Osteocyte (in vitro differentiated cells): ENCODE measurements at regions not wholly inside any gene's neighbourhood (a gene's known extent, or its start where the extent isn't known, plus 50 kb on each side); places are given as distances from the start of the nearest gene placed in this dataset.

Source experiments
- DNase-seq: peaks from one replicate; pipeline ENCODE4 v3.0.0; 2021; ENCODE audit warnings: mixed read lengths; ENCODE audit not compliant: unreplicated experiment; ENCODE audit errors: extremely low spot score
- H3K27ac Mint-ChIP-seq: one replicate; pipeline ENCODE4 v1.8.0; 2021; ENCODE audit warnings: mild to moderate bottlenecking, mixed read lengths; ENCODE audit not compliant: unreplicated experiment
- H3K27me3 Mint-ChIP-seq: one replicate; pipeline ENCODE4 v1.8.0; 2021; ENCODE audit warnings: mixed read lengths; ENCODE audit not compliant: unreplicated experiment
- H3K36me3 Mint-ChIP-seq: one replicate; pipeline ENCODE4 v1.8.0; 2021; ENCODE audit warnings: mixed read lengths; ENCODE audit not compliant: unreplicated experiment
- H3K4me1 Mint-ChIP-seq: one replicate; pipeline ENCODE4 v1.8.0; 2021; ENCODE audit warnings: mixed read lengths; ENCODE audit not compliant: unreplicated experiment
- H3K4me3 Mint-ChIP-seq: one replicate; pipeline ENCODE4 v1.8.0; 2021; ENCODE audit warnings: mild to moderate bottlenecking, moderate library complexity, mixed read lengths; ENCODE audit not compliant: unreplicated experiment
- H3K9me3 Mint-ChIP-seq: one replicate; pipeline ENCODE4 v1.8.0; 2021; ENCODE audit warnings: mixed read lengths; ENCODE audit not compliant: unreplicated experiment
- CTCF ChIP-seq: fragments of 200-600 bp; sonication (generic); IDR thresholded peaks from 2 replicates; pipeline ENCODE4 v1.5.0; 2021; ENCODE audit warnings: antibody characterized with exemption, mild to moderate bottlenecking, moderate library complexity

DNA sequence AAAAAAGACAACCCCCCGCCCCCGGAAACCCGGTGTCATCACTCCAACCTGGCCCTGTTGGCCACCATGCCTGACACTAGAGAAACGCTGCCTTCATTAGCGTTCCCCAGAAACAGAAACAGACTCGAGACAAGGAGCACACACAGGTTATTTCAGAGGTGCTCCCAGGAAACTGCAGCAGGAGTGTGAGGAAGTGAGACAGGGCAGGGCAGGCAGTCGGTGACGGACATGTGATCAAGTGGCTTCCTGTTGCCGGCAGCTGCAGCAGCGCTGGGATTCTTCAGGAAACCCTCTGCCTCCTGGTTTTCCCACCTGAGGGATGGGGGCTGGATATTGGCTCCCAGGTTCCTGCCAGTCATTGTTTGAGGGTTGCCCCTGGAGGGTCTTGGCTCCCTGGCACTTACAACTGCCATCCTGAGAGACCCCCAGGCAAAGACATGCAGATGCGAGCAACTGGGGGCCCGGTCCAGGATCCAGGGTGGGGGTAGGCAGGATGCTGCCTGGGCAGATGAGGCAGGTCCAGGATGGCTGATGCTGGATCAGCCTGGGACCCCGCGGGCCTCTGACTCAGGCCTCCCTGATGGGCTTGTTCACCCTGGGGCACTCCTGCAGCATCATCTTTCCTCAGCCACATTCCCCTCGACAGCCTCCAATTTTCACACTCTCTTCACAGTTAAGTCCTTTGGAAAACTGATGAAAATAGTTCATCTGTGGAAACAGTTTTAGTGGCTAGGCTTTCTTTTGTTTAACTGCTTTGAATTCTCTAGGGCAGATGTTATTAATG is 150.7 kb upstream of the SYNDIG1 start:
- H3K36me3 Mint-ChIP-seq, result no peaks in the 10 kb centered on the region
- no peak for DNase-seq
- no peaks in the 10 kb centered on the region for H3K4me1 Mint-ChIP-seq
- TF ChIP-seq CTCF, result no peak
- no peak overlapping the region for H3K27ac Mint-ChIP-seq
- no peak overlapping the region for H3K4me3 Mint-ChIP-seq
- H3K27me3 Mint-ChIP-seq, result peaks cover 2% of the 10 kb centered on the region
- no peaks in the 10 kb centered on the region for H3K9me3 Mint-ChIP-seq

GRCh38 chr20:24317224-24317623 is 152.2 kb upstream of the SYNDIG1 start:
- TF ChIP-seq CTCF, result no peak
- no peaks in the 10 kb centered on the region for H3K4me1 Mint-ChIP-seq
- no peak overlapping the region for H3K4me3 Mint-ChIP-seq
- no peaks in the 10 kb centered on the region for H3K9me3 Mint-ChIP-seq
- H3K27me3 Mint-ChIP-seq, result peaks cover 5% of the 10 kb centered on the region
- no peaks in the 10 kb centered on the region for H3K36me3 Mint-ChIP-seq
- DNase-seq, result no peak
- no peak overlapping the region for H3K27ac Mint-ChIP-seq

- Mint-ChIP-seq H3K9me3 (no peaks in the 10 kb centered on the region), H3K4me1 (no peaks in the 10 kb centered on the region), H3K27ac (no peak overlapping the region), H3K4me3 (no peak overlapping the region), H3K27me3 (peaks cover 5% of the 10 kb centered on the region), H3K36me3 (no peaks in the 10 kb centered on the region)
- TF ChIP-seq CTCF, result no peak
- no peak for DNase-seq
Measured at GRCh38 chr20:24316731-24317130, 152.7 kb upstream of the SYNDIG1 start.

GRCh38 chr20:24314053-24314452 is 155.4 kb upstream of the SYNDIG1 start:
- H3K4me3 Mint-ChIP-seq, result no peak overlapping the region
- peaks cover 5% of the 10 kb centered on the region for H3K27me3 Mint-ChIP-seq
- H3K4me1 Mint-ChIP-seq, result no peaks in the 10 kb centered on the region
- no peak for TF ChIP-seq CTCF
- H3K27ac Mint-ChIP-seq, result no peak overlapping the region
- no peaks in the 10 kb centered on the region for H3K36me3 Mint-ChIP-seq
- H3K9me3 Mint-ChIP-seq, result no peaks in the 10 kb centered on the region
- DNase-seq, result no peak

DNA sequence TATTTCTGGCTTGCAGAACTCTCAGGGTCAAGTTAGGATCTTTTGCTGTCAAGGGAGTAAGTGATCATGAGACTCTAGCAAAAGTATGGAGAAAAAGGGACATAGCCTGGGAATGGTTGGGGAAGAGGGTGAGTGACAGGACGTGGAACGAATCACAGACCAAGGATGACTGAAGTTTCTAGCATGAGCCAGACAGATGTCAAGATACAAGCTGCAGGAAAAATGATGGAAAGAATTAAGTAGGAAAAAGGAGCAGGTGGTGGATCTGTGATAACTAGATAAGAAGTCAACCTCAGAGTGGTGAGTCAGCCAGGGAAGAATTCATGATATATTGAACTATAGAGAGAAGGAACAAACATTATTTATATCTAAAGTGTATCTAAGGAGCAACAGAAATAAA is 159.8 kb upstream of the SYNDIG1 start:
- H3K27ac Mint-ChIP-seq, result no peak overlapping the region
- DNase-seq, result no peak
- H3K9me3 Mint-ChIP-seq, result no peaks in the 10 kb centered on the region
- no peaks in the 10 kb centered on the region for H3K4me1 Mint-ChIP-seq
- no peak for TF ChIP-seq CTCF
- H3K36me3 Mint-ChIP-seq, result no peaks in the 10 kb centered on the region
- H3K4me3 Mint-ChIP-seq, result no peak overlapping the region
- H3K27me3 Mint-ChIP-seq, result peaks cover 3% of the 10 kb centered on the region
